ENCODE measurements at regions not wholly inside any gene's neighbourhood (a gene's known extent, or its start where the extent isn't known, plus 50 kb on each side); places are given as distances from the start of the nearest gene placed in this dataset.

DNA sequence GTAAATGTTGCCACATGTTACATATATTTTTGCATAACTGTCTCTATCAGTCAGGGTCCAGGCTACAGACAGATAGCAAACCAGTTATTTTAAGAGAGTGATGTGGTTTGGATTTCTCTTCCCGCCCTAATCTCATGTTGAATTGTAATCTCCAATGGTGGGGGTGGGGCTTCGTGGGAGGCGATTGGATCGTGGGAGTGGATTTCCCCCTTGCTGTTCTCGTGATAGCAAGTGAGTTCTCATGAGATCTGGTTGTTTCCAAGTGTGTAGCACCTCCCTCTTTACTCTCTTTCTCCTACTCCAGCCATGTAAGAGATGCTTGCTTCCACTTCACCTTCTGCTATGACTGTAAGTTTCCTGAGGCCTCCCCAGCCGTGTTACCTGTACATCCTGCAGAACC lies 704.2 kb upstream of the TBX3 start:
- TF ChIP-seq, protein P1, sequence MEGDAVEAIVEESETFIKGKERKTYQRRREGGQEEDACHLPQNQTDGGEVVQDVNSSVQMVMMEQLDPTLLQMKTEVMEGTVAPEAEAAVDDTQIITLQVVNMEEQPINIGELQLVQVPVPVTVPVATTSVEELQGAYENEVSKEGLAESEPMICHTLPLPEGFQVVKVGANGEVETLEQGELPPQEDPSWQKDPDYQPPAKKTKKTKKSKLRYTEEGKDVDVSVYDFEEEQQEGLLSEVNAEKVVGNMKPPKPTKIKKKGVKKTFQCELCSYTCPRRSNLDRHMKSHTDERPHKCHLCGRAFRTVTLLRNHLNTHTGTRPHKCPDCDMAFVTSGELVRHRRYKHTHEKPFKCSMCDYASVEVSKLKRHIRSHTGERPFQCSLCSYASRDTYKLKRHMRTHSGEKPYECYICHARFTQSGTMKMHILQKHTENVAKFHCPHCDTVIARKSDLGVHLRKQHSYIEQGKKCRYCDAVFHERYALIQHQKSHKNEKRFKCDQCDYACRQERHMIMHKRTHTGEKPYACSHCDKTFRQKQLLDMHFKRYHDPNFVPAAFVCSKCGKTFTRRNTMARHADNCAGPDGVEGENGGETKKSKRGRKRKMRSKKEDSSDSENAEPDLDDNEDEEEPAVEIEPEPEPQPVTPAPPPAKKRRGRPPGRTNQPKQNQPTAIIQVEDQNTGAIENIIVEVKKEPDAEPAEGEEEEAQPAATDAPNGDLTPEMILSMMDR (IDR thresholded peaks at IDR 0.05; ENCODE audit: poor library complexity) = no peak
- no peak for TF ChIP-seq EZH2phosphoT487 (IDR thresholded peaks at IDR 0.05; ENCODE audit: low read depth, severe bottlenecking, unreplicated experiment)

Measured in hepatocyte (in vitro differentiated cells).